HG02588 (cell line): ENCODE measurements at regions not wholly inside any gene's neighbourhood (a gene's known extent, or its start where the extent isn't known, plus 50 kb on each side); places are given as distances from the start of the nearest gene placed in this dataset.

Experiments
- ATAC-seq: cut with Tn5 transposase; IDR thresholded peaks from one replicate; pipeline ENCODE4 v1.9.1; 2021; ENCODE audit warnings: mild to moderate bottlenecking, moderate library complexity; ENCODE audit not compliant: unreplicated experiment

- no peak for ATAC-seq
Measured at GRCh38 chr18:30562231-30562630, 480.3 kb downstream of the DSC3 start.

DNA sequence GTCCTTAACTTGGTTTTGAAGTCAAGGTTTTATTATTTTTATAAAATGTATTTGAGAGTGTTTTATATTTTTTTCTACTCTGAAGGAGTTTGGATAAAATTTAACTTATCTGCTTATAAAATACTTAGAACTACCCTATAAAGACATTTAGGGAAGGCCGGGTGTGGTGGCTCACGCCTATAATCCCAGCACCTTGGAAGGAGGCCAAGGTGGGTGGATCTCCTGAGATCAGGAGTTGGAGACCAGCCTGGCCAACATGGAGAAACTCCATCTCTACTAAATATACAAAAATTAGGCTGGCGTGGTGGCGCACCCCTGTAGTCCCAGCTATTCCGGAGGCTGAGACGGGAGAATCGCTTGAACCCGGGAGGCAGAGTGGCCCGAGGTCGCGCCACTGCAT lies 486.4 kb downstream of the DSC3 start:
- ATAC-seq: no peak

DNA sequence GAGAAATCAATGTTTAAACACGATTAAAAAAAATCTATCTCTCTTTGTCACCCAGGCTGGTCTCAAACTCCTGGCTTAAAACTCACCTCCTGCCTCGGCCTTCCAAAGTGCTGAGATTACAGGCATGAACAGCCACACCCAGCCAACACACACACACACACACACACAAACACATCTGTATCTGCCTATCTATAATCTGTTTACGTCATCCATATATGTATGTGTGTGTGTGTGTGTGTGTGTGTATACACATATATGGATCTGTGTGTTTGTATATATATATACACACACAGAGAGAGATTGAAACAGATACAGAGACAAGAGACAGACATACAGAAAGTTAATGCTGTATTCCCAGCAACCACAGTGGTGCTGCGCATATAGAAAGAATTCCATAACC lies 497.1 kb downstream of the DSC3 start:
- no peak for ATAC-seq

DNA sequence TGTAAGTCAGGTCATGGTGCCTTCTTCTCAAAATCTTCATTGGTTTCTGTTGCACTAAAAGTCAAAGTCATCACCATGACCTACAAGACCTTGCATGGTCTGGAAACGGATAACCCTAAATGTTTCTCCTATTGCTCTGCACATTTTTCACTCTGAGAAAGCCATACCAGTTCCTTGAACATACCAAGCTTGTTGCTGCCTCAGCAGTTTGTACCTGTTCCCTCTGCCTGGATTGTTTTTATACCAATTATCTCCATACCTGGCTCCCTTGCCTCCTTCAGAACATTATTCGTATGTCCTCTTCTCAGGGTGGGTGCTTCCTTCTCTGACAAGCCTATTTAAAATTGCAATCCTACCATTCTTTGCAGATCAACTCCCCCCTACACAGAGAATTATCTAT lies 498.4 kb downstream of the DSC3 start:
- no peak for ATAC-seq

GRCh38 chr18:30533716-30534115 lies 508.8 kb downstream of the DSC3 start:
- no peak for ATAC-seq

DNA sequence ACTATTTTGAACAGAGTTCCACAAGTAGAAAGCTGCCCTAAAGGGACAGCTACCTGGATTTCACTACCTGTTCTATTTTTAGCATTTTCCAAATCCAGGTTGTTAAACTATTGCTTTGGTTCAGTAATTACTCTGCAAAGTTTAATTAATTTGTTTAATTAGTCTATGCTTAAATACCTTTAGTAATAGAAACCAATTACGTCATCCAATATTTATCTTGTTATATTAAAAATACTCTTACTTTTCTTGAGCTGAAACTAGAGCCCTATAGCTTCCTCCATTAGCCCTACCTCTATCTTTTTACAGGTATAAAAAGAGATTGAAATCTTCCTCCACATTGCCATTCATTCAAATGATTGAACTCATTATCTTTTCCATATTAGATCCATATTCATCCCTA lies 514.6 kb downstream of the DSC3 start:
- no peak for ATAC-seq

DNA sequence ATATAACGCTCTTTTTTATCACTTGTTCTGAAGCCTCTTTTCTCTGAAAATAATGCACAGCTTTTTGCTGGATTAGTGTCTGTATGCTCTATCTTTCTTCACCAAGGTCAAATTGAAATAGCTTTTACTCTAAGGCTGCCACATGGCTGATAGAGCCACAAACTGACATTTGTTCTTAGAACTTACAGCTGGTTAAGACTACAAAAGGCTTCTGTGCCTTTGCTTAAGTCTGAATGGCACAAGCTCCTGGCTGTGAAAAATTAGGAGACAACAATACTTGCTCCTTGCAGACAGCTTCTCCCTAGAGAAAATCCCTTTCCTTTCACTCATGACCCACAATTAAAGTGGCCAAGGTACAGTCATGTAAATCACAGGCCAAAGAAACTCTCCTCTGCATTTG lies 515.3 kb downstream of the DSC3 start:
- no peak for ATAC-seq

DNA sequence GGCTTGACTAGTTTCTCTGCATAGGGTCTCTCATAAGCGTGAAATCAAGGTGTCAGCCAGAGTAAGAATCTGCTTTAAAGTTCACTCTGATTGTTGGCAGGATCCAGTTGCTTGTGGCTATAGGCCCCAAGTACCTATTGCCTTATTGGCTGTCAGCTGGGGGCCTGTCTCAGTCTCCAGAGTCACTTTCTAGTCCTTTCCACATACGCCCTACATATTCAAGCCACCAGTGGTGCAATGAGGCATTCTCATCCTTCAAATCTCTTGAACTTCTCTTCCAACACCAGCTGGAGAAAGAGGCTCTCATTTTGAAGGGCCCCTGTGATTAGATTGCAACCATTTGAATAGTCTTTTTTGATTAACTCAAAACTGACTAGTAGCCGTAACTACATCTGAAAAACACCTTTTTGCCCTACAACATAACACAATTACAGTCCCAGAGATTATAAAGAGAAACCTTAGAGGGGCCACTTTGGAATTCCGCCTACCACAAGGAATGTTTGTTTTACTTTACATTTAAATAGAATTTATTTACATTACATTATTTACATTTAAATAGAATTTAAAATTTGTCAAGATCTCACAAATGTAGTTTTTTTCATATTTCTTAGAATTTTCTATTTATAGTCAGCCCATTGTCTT lies 520.1 kb downstream of the DSC3 start:
- ATAC-seq: no peak

DNA sequence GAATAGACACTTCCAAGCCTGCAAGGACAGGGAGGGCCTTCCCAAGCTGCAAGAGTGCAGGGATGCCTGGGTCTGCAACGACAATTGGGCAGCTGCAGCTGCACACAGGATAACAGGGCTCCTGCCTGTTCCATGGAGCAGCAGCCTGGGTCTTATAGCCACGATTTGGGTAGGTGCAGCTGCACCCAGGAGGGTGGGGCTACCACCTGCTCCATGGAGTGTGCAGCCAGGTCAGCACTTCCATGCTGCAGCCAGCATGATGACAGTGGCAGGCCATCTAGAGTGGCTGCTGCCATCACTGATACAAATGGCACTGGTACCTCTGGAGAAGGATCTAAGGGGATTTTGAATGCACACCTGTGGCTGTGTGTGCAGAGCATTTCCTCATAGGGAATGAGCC lies 528.5 kb downstream of the DSC3 start:
- no peak for ATAC-seq

- ATAC-seq: no peak
Measured at GRCh38 chr18:30512872-30513271, 529.7 kb downstream of the DSC3 start.

GRCh38 chr18:30510882-30511281 lies 531.7 kb downstream of the DSC3 start:
- no peak for ATAC-seq

DNA sequence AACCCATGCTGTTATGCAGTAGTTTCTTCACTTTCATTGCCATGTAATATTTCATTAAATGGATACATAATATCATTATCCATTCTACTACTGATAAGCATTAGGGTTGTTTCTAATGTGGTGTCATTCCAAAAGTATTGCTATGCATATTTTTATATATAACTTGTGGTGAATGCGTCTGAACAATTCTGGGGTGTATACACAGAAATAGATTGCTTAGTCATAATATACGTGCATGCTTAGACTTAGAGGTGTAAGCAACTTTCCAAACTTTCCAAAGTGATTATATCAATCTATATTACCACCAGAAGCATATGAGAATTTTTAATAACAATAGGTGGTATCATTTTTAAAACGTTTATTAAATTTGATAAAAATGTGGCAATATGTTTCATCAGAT lies 540.9 kb downstream of the DSC3 start:
- ATAC-seq: no peak

DNA sequence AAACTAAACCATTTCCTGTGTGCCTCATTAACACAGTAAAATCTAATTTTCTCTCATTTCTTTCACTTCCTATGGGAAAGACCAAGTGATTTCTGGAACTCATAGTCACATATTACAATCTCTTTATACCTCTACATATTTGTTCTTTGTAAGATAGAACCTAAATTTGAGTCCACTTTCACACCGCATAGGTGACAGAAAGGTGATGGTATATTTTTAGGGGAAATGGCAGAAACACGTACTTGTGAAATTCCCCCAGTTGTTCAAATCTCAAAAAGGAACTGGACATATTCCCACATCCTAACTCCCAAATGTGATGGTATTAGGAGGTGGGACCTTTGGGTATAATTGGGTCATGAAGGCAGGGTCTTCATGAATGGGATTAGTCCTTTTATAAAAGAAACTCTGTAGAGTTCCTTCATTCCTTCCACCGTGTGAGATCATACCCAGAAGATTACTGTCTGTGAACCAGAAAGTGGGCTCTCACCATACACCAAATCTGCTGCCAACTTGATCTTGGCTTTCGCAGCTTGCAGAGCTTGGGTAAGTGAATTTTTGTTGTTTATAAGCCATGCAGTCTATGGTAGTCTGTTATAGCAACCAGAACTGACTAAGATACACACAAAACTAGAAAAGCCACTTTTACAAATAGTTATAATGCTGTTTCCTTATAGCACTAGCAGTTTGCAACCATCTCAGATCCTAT lies 542.1 kb downstream of the DSC3 start:
- ATAC-seq: no peak

GRCh38 chr18:30499721-30500120 lies 542.8 kb downstream of the DSC3 start:
- ATAC-seq: no peak

- ATAC-seq: no peak
Measured at GRCh38 chr18:30492552-30493129, 549.9 kb downstream of the DSC3 start.

GRCh38 chr18:30491815-30492551 lies 550.6 kb downstream of the DSC3 start:
- ATAC-seq: no peak

DNA sequence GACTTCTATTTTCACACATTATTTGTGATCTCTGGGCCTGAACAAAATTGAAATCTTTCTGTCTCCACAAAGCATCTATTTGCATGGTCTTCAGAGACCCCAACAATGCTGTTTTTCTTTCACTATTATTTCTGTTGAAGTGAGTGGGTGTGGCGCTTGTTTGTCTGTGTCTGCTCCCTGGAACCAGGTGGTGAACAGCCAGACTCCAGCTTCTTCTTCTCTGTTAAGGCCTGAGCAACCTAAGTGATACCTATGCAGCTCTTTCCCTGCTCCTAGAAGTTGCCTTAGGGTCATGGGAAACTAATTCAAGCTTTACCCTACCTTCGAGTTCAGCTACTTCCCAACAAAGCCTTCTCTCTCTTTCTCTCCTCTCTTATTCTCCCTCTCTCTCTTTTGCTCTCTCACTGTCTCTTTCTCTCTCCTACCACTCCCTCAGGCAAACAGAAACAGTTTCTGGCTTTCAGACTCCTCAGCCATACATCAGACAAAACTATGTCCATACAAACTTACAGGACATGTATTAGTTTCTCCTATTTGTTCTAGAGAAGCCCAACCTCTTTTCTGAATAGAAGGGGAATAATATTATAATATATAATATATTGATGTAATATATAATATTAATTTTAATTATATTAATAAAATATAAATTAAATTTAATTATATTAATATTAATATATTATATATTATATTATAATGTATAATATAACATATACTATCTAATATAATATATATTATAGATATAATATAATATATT lies 552.5 kb downstream of the DSC3 start:
- no peak for ATAC-seq

GRCh38 chr18:30487962-30488361 lies 554.6 kb downstream of the DSC3 start:
- no peak for ATAC-seq

DNA sequence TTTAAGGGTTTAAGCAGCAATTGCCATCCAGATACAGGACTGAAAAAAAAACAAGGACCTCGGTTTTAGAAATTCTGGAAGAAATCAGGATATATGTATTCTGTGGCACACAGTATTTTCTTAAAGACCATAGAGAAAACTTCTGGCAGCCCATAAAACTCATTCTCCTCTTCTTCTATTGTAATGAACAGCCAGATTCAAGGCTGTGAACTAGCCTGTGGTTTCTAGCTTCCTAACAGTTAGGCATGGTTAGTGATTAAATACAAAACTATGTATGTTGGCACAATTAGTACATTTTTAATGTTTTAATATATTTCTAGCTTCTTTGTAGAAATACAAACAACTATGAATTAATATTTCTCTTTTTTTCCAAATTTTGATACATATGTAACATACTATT lies 555.7 kb downstream of the DSC3 start:
- no peak for ATAC-seq

- no peak for ATAC-seq
Measured at GRCh38 chr18:30485078-30485477, 557.5 kb downstream of the DSC3 start.

- no peak for ATAC-seq
Measured at GRCh38 chr18:30481871-30482270, 560.7 kb downstream of the DSC3 start.
